Activated naive CD8-positive, alpha-beta T cell treated with anti-CD3 and anti-CD28 coated beads, Interleukin-2, amount 10 ng/mL, durations not matched to agents 7 days and 5 days (primary cell): ENCODE measurements at regions not wholly inside any gene's neighbourhood (a gene's known extent, or its start where the extent isn't known, plus 50 kb on each side); places are given as distances from the start of the nearest gene placed in this dataset.

Experiments
- ATAC-seq: fragments of 150-1000 bp; cut with Tn5 transposase; one replicate; pipeline ENCODE4 v1.10.0; 2021; ENCODE audit warnings: low read depth, moderate library complexity
- POLR2A ChIA-PET: fragments of 350-600 bp; sonication (Branson Sonifier 250); formaldehyde crosslinking; loops from one replicate; lab custom pipeline; 2021; ENCODE audit warnings: antibody characterized with exemption; lab: Charles Lee
- DNase-seq: peaks from one replicate; pipeline ENCODE4 v3.0.0; 2021
- H3K27ac Mint-ChIP-seq: one replicate; pipeline ENCODE4 v1.8.0; 2022; ENCODE audit warnings: mild to moderate bottlenecking, mixed read lengths
- H3K27me3 Mint-ChIP-seq: one replicate; pipeline ENCODE4 v1.8.0; 2022; ENCODE audit warnings: mild to moderate bottlenecking, moderate library complexity, mixed read lengths
- H3K36me3 Mint-ChIP-seq: one replicate; pipeline ENCODE4 v1.8.0; 2021; ENCODE audit warnings: mild to moderate bottlenecking, mixed read lengths
- H3K4me1 Mint-ChIP-seq: one replicate; pipeline ENCODE4 v1.8.0; 2021; ENCODE audit warnings: mixed read lengths
- H3K4me3 Mint-ChIP-seq: one replicate; pipeline ENCODE4 v1.8.0; 2022; ENCODE audit warnings: mild to moderate bottlenecking, moderate library complexity, mixed read lengths
- H3K9me3 Mint-ChIP-seq: one replicate; pipeline ENCODE4 v1.8.0; 2021; ENCODE audit warnings: mixed read lengths

DNA sequence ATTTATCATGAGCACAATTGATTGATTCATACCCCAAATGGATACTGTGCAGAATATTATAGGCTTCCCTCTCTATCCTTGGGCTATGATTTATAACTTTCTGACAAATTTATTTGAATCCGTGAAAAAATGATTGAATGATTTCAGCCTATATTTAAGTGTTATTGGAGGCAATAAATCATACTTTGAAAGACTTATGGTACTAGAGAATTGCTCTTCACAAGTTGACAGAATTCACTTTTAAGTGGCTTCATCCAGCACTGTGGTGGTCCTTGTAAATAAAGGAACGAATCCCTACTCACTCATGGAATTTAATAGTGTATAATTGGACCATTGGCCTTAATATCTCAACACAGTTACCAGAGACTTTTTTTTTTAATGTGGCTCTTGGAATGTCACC lies 174.8 kb upstream of the TLL1 start:
- H3K27me3 Mint-ChIP-seq: no peaks in the 10 kb centered on the region
- H3K9me3 Mint-ChIP-seq: no peaks in the 10 kb centered on the region
- POLR2A ChIA-PET: no interaction called here
- DNase-seq (no peak), ATAC-seq (no peak)
- H3K27ac Mint-ChIP-seq: no peak overlapping the region
- no peaks in the 10 kb centered on the region for H3K4me1 Mint-ChIP-seq
- no peak overlapping the region for H3K4me3 Mint-ChIP-seq
- H3K36me3 Mint-ChIP-seq: no peaks in the 10 kb centered on the region

DNA sequence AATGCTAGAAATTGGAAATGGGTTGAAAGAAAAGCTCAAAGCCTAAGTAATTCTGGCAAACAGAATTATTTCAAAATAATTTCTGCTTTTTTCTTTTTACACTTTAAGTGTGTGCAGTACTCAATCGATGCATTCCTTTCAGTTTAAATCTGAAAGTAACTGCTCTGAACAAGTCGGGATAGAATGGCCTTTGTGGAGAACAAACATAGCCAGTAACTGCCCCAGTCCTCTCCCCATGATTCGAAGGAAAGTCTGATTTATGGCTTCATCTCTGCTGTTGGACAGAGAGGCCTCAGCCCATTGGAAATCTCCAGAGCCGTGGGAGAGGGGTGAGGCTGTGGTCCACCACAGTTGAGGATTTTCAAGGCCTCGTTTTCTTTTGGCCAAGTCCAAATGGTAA lies 174.0 kb upstream of the TLL1 start:
- Mint-ChIP-seq H3K27ac (no peak overlapping the region), H3K27me3 (no peaks in the 10 kb centered on the region), H3K9me3 (no peaks in the 10 kb centered on the region), H3K4me1 (no peaks in the 10 kb centered on the region), H3K36me3 (no peaks in the 10 kb centered on the region), H3K4me3 (no peak overlapping the region)
- DNase-seq: no peak
- no peak for ATAC-seq
- POLR2A ChIA-PET: no interaction called here

DNA sequence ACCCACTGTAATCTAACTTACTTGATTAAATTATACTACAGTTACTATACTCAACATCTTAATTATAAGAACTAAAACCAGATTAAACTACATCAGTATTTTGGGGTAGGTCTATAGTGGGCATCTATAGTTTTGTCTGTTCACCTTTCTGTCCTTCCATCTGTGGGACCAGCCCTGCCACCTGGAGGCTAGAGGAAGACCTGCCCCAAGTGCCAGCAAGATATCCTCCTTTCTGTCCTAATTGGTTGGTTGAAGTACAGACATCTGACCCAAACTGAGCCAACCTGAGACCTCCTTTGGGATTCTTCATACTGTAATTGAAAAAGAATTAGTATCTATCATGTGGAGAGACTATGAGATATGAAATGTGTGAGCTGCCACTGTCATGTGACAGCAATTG lies 172.2 kb upstream of the TLL1 start:
- ATAC-seq: no peak
- POLR2A ChIA-PET: no interaction called here
- H3K4me1 Mint-ChIP-seq: no peaks in the 10 kb centered on the region

DNA sequence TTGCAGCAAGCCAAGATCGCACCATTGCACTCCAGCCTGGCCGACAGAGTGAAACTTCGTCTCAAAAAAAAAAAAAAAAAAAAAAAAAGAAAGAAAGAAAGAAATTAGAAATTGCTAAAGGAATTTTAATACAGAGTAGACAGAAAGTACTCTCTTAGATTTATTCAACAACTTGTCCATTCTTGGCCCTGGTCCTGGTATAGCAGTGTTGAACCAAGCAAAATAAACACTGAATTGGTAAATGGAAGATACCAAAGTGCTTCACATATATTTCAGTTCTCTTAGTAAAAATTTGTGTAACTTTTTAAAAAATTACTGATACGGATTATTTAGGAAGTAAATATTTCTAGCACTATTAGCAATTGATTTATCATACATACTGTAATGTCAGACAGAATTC lies 165.9 kb upstream of the TLL1 start:
- DNase-seq (no peak), ATAC-seq (no peak)
- Mint-ChIP-seq H3K9me3 (no peaks in the 10 kb centered on the region), H3K27me3 (no peaks in the 10 kb centered on the region), H3K4me1 (no peaks in the 10 kb centered on the region), H3K36me3 (no peaks in the 10 kb centered on the region), H3K27ac (no peak overlapping the region), H3K4me3 (no peak overlapping the region)
- POLR2A ChIA-PET: no interaction called here

More for the DNA sequence above, 172.2 kb upstream of the TLL1 start:
- H3K27ac Mint-ChIP-seq: no peak overlapping the region
- H3K27me3 Mint-ChIP-seq: no peaks in the 10 kb centered on the region
- no peaks in the 10 kb centered on the region for H3K9me3 Mint-ChIP-seq
- no peak overlapping the region for H3K4me3 Mint-ChIP-seq
- no peak for DNase-seq
- no peaks in the 10 kb centered on the region for H3K36me3 Mint-ChIP-seq

DNA sequence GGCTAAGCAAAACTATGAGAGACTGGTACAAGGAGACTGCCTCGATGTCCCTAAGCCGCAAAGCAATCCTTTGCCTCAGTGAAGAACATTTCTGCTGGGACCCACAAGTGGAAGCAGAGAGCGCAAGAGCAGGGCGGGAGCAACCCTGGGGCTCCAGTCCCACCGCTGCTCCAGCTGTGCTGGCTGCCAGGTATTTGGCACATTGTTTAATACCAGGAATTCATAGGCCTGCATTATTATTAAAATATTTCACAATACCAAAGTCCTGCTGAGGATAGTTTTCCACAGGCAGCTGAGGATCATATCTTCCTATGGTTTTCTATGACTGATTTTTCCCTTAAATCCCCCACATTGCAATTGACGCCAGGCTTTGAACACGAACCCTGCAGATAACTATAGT lies 163.5 kb upstream of the TLL1 start:
- no peaks in the 10 kb centered on the region for H3K9me3 Mint-ChIP-seq
- POLR2A ChIA-PET: no interaction called here
- no peaks in the 10 kb centered on the region for H3K36me3 Mint-ChIP-seq
- no peaks in the 10 kb centered on the region for H3K27me3 Mint-ChIP-seq
- no peaks in the 10 kb centered on the region for H3K4me1 Mint-ChIP-seq
- H3K4me3 Mint-ChIP-seq: no peak overlapping the region
- no peak for DNase-seq
- no peak overlapping the region for H3K27ac Mint-ChIP-seq
- ATAC-seq: no peak

DNA sequence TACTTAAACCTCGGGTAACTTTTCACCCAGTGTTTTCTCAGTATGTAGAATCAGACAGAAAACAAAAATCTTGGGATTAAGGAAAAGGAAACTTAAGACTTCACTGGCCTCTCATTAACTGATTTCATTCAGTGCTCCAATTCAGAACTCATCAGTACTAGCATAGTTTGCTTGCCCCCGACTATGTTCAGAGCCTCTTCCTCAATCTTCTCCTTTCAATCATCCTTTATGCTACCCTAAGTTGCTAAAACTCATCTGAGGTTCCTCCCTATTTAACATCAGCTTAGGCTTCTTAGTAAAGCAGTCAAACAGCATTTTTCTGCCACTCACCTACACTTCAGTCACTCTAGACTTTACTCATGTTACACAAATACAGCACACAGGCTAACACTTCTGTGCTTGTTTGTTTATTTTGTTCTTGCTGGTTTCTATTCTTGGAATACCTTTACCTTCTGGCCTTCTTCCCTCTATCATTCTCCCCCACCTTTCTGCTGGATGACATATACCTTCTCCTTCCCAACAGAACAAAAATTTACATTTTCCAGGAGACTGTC lies 163.0 kb upstream of the TLL1 start:
- Mint-ChIP-seq H3K9me3 (no peaks in the 10 kb centered on the region), H3K27ac (no peak overlapping the region), H3K36me3 (no peaks in the 10 kb centered on the region), H3K27me3 (no peaks in the 10 kb centered on the region), H3K4me3 (no peak overlapping the region), H3K4me1 (no peaks in the 10 kb centered on the region)
- POLR2A ChIA-PET: no interaction called here
- ATAC-seq (no peak), DNase-seq (no peak)

DNA sequence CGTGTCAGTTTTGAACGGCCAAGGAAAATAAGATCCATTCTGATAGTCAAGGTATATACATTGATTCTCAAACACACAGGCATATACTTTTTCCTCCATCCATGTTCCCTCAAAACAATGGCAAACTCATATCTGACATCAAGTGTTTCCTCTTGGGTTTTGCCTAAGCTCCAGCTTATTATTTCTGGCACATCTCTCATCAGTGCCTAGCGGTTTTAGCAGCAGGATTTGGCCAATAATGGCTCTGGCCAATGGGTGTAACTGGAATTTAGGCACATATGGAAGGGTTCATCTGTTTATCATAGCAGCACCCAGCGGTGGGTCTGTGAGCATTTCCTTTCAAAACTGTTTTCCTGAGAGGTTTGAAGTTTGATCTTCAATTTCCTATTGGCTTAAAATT lies 161.6 kb upstream of the TLL1 start:
- H3K36me3 Mint-ChIP-seq: no peaks in the 10 kb centered on the region
- DNase-seq: no peak
- no peak for ATAC-seq
- H3K4me3 Mint-ChIP-seq: no peak overlapping the region
- no peaks in the 10 kb centered on the region for H3K27me3 Mint-ChIP-seq
- H3K4me1 Mint-ChIP-seq: no peaks in the 10 kb centered on the region
- H3K27ac Mint-ChIP-seq: no peak overlapping the region
- H3K9me3 Mint-ChIP-seq: no peaks in the 10 kb centered on the region
- POLR2A ChIA-PET: no interaction called here

DNA sequence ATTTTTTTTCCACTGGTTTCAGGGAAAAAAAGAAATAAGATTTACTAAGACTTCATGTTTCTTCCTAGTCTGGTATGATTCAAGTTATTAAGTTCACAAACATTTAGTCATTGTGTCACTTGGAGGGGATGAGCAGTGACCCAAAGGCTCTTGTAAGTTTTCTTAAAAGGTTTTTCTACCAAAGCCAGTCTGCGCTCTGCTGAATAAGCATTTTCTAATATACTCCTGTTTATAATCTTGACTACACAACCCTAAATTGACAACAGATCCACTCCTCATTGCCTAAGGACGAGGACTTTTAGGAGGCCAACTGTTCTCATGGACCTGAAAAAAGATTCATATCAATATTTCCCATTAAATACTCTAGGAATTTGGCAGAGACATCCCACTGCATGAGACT lies 161.1 kb upstream of the TLL1 start:
- ATAC-seq: no peak
- H3K4me3 Mint-ChIP-seq: no peak overlapping the region
- DNase-seq: no peak
- H3K27me3 Mint-ChIP-seq: no peaks in the 10 kb centered on the region
- no peaks in the 10 kb centered on the region for H3K9me3 Mint-ChIP-seq
- no peak overlapping the region for H3K27ac Mint-ChIP-seq
- H3K36me3 Mint-ChIP-seq: no peaks in the 10 kb centered on the region
- POLR2A ChIA-PET: no interaction called here
- no peaks in the 10 kb centered on the region for H3K4me1 Mint-ChIP-seq

DNA sequence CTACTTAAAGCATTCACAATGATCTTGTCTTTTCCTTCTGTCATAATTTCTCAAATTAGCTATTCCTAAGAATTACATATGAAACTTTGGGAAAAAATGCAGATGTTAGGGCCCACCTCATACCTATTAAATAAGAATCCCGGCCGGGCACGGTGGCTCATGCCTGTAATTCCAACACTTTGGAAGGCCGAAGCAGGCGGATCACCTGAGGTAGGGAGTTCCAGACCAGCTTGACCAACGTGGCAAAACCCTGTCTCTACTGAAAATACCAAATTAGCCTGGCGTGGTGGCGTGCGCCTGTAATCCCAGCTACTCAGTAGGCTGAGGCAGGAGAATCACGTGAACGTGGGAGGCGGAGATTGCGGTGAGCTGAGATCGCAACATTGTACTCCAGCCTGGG lies 158.4 kb upstream of the TLL1 start:
- H3K36me3 Mint-ChIP-seq: no peaks in the 10 kb centered on the region
- no peaks in the 10 kb centered on the region for H3K9me3 Mint-ChIP-seq
- H3K27me3 Mint-ChIP-seq: no peaks in the 10 kb centered on the region
- H3K4me1 Mint-ChIP-seq: no peaks in the 10 kb centered on the region
- POLR2A ChIA-PET: no interaction called here
- no peak for DNase-seq
- H3K4me3 Mint-ChIP-seq: no peak overlapping the region
- H3K27ac Mint-ChIP-seq: no peak overlapping the region
- no peak for ATAC-seq

DNA sequence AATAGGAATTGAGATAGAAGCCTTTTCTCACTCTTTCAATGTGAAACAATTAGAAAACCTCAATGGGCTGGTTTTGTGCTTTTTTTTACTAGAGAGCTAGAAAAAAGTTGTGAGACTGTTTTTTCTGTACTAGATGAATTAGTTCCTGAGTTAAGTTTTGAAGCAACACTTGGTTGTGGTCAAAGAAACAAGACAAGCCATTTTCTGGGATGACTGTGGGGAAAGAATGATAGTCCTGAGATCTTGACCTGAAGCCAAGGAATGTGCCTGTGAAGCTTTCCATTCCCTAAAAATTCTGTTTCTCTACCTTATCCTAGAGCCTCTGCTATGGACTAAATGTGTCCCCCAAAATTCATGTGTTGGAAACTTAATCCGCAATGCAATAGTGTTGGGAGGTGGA lies 157.8 kb upstream of the TLL1 start:
- no peak for ATAC-seq
- no peak overlapping the region for H3K27ac Mint-ChIP-seq
- POLR2A ChIA-PET: no interaction called here

DNA sequence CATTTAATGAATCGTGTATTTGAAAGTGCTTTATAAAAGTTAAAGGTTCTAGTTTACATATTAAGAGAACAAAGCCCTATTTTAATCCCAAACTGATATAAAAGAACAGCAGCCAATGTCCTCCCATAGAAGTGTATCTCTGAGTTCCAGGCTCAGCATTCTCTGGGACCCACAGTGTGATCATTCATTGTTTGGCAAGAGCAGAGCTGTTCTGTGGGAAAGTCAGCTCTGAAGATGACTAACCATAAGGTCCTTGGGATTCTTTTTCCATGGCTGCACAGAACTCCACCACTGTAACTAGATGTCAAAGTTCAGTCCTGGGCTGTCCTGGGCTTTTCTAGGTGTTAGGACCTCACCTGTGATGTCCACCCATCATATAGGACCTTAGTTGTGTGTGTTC lies 157.0 kb upstream of the TLL1 start:
- Mint-ChIP-seq H3K9me3 (no peaks in the 10 kb centered on the region), H3K36me3 (no peaks in the 10 kb centered on the region), H3K27me3 (no peaks in the 10 kb centered on the region), H3K4me1 (no peaks in the 10 kb centered on the region), H3K4me3 (no peak overlapping the region), H3K27ac (no peak overlapping the region)
- POLR2A ChIA-PET: no interaction called here
- DNase-seq: no peak
- ATAC-seq: no peak

More for the DNA sequence above, 157.8 kb upstream of the TLL1 start:
- Mint-ChIP-seq H3K9me3 (no peaks in the 10 kb centered on the region), H3K27me3 (no peaks in the 10 kb centered on the region), H3K4me1 (no peaks in the 10 kb centered on the region), H3K36me3 (no peaks in the 10 kb centered on the region), H3K4me3 (no peak overlapping the region)
- DNase-seq: no peak

DNA sequence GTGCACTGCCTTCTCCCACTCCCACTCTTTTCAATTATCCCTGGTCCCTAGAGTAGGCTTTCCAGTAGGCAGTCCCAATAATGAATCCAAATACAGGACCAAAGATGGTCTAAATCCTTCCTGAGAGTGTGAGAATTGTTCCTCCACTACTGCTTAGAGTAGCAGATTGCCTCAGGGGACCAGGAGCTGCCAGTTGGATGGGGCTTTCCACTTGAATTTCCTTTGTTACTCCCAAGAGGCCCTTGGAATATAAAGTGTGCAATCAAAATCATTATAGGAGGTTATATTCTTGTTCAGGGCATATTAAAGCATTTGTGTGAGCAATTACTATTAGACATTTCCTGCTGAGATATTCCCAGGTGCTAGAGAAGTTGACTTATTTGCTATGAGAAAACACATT lies 156.6 kb upstream of the TLL1 start:
- Mint-ChIP-seq H3K9me3 (no peaks in the 10 kb centered on the region), H3K4me3 (no peak overlapping the region), H3K27ac (no peak overlapping the region), H3K27me3 (no peaks in the 10 kb centered on the region), H3K36me3 (no peaks in the 10 kb centered on the region), H3K4me1 (no peaks in the 10 kb centered on the region)
- ATAC-seq (no peak), DNase-seq (no peak)
- POLR2A ChIA-PET: no interaction called here

DNA sequence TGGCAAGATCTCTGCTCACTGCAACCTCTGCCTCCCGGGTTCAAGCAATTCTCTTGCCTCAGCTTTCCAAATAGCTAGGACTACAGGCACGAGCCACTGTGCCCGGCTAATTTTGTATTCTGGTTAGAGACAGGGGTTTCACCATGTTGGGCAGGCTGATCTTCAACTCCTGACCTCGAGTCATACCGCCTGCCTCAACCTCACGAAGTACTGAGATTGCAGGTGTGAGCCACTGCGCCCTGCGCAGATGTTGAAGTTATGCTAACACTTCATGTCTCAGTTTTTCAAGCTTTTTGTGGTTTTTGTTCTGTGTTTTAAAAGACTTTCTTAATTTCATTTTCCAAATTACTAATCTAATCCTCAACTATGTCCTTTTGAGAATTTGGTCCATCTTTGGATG lies 154.4 kb upstream of the TLL1 start:
- POLR2A ChIA-PET: no interaction called here
- Mint-ChIP-seq H3K36me3 (no peaks in the 10 kb centered on the region), H3K27me3 (no peaks in the 10 kb centered on the region), H3K27ac (no peak overlapping the region), H3K4me3 (no peak overlapping the region), H3K4me1 (no peaks in the 10 kb centered on the region), H3K9me3 (no peaks in the 10 kb centered on the region)
- DNase-seq: no peak
- ATAC-seq: no peak

DNA sequence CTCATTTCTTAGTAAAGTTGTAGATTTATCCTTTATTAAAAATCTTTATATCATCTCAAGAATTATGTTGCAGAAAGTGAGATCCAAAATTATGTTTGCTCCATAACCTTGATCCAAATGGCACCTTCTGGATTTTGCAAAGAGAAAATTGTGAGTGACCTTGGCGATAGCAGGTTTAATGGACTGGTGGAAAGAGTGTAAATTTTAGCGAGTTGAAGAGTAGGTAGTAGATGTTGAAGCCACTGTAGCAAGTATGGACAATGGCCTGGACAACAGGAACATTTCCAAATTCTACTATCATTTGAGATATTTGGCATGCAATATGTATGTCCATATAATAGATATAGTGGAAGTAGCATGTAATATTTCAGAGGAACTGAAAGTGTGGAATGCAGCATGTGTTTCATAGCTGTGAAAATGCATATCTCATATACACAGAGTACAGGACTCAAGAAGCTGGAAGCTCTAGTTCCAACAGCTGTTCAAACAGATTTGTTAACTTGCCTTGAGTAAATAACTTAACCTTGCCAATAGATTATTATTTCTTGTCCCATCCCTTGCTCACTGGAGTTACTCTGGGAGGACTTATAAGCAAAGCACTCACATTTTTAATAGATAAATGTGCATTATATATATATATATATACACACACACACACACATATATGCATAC lies 152.5 kb upstream of the TLL1 start:
- POLR2A ChIA-PET: no interaction called here
- no peak for ATAC-seq
- H3K9me3 Mint-ChIP-seq: no peaks in the 10 kb centered on the region

DNA sequence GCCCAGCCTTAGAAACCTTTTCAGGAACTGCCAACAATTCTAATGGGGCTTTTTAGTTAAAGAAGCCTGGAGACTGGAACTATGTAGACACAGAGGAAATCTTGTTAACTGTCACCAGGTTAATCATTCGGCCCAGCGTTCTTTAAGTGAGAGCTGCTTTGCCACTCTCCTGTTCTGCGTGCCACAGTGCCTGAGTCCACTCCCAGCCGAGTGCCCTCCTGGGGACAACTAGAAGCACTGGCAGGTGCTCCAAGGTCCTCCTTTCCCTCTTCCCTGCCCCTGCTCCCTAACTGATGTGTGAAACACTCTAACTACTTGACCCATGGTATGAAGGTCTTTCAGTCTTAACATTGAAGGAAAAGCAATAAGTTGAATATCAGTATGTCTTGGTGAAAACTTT lies 151.2 kb upstream of the TLL1 start:
- POLR2A ChIA-PET: no interaction called here
- Mint-ChIP-seq H3K27ac (no peak overlapping the region), H3K36me3 (no peaks in the 10 kb centered on the region), H3K4me1 (no peaks in the 10 kb centered on the region), H3K27me3 (no peaks in the 10 kb centered on the region), H3K4me3 (no peak overlapping the region), H3K9me3 (no peaks in the 10 kb centered on the region)
- ATAC-seq (no peak), DNase-seq (no peak)

More for the DNA sequence above, 152.5 kb upstream of the TLL1 start:
- Mint-ChIP-seq H3K36me3 (no peaks in the 10 kb centered on the region), H3K27me3 (no peaks in the 10 kb centered on the region), H3K27ac (no peak overlapping the region), H3K4me3 (no peak overlapping the region), H3K4me1 (no peaks in the 10 kb centered on the region)
- DNase-seq: no peak
